HG03196 (cell line): ENCODE measurements at regions not wholly inside any gene's neighbourhood (a gene's known extent, or its start where the extent isn't known, plus 50 kb on each side); places are given as distances from the start of the nearest gene placed in this dataset.

Source experiments
- ATAC-seq: cut with Tn5 transposase; IDR thresholded peaks from one replicate; pipeline ENCODE4 v1.9.1; 2021; ENCODE audit not compliant: unreplicated experiment

DNA sequence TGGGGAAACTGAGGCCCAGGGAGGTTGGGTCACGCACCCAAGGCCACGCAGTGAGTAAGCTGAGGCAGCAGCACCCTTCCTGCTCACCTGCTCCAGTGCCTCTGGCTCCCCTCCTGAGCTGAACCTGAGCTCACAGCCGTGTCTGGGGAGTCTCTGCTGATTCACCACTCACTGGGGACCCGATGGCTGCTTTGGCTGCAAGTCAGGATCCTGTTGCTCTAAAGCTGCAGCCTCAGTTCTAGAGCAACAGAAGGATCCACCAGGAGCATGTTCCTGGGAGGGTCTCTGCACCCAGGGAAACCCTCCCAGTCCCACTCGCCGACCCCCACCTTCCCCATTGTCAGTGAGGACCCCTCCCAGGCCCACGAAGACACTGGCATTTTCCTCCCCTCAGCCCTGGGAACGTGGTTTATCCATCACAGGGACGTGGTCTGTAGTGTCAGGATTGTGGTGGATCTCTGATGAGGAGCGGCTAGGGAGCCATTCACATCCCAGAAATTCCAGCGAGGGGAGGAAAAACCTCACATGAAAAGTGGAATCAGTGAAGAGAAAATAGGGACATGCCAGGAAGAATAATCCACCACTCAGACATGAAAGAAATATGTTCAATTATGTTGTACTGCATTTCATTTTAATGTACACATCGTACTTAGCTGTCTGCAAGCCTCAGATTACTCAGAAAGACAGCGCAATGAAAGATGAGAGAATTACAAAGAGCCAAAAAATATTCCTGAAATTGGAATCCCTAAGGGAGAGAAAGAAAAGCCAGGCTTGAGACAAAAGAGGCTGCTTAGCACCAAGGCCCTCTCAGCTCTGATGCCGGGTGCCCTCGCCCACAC is 447.2 kb downstream of the MATN1 start:
- no peak for ATAC-seq

GRCh38 chr1:30274976-30275621 is 448.3 kb downstream of the MATN1 start:
- no peak for ATAC-seq

GRCh38 chr1:30274173-30274970 is 449.0 kb downstream of the MATN1 start:
- no peak for ATAC-seq

DNA sequence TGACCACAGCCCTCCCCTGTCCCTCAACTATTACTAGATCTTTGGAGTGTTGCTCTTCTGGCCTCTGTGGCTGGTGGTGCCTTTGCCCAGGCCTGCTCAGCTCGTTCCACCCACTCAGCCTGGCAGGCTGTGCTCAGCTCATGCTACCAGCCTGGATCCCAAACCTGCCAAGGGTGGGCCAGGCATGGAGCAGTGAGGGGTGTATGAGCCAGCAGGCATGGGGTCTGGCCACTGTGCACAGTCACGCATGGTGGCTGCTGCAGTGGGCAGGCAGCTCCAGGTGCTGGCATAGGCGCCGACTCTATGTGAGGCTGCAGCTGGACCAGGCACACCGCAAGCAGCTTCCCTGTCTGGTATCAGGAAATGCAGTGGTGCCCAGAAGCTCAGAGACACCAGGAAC is 449.9 kb downstream of the MATN1 start:
- no peak for ATAC-seq

GRCh38 chr1:30273021-30273325 is 450.4 kb downstream of the MATN1 start:
- no peak for ATAC-seq

GRCh38 chr1:30272277-30273020 is 450.9 kb downstream of the MATN1 start:
- no peak for ATAC-seq

- ATAC-seq, result no peak
Measured at GRCh38 chr1:30271401-30272276, 451.7 kb downstream of the MATN1 start.

GRCh38 chr1:30270461-30270860 is 452.9 kb downstream of the MATN1 start:
- ATAC-seq, result no peak

GRCh38 chr1:30268923-30269666 is 454.3 kb downstream of the MATN1 start:
- ATAC-seq, result no peak

DNA sequence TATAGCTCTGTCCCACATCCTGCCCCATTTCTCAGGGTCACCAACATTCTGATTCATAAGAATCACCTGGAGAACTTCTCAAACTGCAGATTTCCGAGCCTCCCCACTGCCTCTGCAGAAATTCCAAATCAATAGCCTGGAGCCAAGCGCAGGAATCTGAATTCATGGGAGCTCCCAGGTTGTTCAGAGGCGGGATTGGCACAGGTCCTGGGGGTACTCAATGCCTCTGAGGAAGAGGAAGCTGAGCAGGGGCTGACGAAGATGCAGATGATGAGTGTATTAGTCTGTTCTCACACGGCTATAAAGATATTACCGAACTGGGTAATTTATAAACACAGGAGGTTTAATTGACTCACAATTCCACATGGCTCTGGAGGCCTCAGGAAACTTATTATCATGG is 455.5 kb downstream of the MATN1 start:
- ATAC-seq, result no peak

DNA sequence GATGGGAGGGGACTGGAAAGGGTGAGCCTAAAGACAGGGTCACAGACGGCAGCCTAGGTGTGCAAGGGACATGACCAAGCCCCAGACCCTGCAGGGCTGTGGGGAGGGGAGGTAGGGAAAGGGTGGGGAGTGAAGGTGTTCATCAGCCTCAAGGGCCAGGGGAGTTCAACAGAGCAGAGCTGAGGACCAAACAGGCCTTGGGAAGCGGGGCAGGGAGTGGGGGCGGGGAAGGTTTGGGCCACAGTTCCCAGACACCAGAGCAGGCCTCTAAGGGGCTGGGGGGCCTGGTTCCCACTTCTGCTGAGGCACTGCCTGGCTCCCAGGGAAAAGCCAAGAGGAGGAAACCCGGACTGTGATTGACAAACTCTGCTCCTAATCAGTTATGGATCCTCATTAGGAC is 456.3 kb downstream of the MATN1 start:
- no peak for ATAC-seq

GRCh38 chr1:30265127-30266070 is 458.0 kb downstream of the MATN1 start:
- no peak for ATAC-seq

DNA sequence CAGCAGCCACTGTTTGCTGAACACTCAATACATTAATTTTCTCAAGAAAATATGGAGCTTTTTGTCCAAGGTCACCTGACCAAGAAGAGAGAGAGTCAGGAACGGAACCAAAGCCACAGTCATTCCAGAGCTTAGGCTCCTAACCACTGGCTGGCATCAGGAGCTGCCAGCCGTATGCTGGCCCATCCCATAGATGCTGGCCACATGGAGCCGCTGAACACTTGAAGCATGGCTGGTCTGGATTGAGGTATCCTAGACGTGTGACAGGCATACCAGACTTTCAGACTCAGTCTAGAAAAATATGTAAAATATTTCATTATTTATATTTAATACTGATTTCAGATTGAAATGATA is 458.7 kb downstream of the MATN1 start:
- ATAC-seq, result no peak

GRCh38 chr1:30263888-30264671 is 459.3 kb downstream of the MATN1 start:
- ATAC-seq, result no peak

DNA sequence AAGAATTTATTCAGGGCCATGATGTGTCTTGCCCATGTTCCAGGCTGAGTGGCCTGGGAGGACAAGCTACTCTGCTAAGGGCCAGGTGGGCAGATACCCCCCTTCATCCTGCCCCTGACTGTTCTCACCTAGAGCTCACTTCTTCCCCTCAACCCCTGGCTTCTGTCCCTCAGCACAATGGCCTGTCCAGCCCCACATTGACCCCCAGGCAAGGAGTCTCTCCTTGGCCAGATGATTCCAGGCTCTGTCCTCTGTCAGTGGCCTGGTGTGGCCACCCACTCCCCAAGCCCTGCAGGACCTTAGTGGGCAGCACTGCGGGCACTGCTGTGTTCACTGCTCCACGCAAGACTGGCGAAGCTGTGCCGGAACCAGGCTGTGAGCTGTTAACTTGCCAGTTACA is 460.0 kb downstream of the MATN1 start:
- ATAC-seq, result no peak

DNA sequence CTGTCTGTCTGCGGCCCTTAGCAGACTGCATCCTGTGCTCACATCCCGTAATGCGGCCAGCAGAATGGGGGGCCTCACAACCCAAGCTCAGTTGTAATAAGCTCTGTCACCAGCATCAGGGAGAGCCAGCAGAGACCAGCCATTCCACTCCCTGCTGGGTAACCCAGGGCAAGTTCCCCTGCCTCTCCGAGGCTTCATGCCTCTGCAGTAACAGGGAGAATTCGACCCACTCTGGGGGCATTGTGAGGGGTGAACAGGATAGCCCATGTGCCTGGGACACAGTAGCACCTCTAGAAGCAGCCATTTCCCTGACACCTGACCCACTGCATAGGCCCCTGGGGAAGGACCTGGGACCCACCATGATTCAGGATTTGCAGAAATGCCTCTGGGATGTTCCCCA is 461.2 kb downstream of the MATN1 start:
- ATAC-seq, result no peak

GRCh38 chr1:30260318-30260717 is 463.1 kb downstream of the MATN1 start:
- no peak for ATAC-seq

DNA sequence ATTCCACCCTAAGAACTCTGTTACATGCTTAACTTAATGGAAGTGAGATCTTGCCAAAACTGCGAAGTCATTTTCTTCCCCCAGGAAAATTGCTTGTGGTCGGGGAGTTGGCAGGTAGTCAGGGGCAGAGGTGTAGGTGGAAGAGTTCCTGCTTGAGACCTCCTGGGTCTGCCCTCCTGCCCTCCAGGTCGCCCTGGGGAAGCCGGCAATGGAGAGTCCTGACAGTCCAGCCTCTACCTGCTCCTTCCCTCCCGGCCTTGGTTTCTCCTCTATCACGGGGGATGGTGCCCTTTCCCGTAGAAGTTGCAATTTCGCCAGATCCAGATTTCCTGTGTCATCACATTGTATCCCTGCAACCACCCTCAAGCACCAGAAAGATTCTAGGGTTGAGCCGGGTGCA is 463.8 kb downstream of the MATN1 start:
- no peak for ATAC-seq
